Aorta (tissue), 5 donors: ENCODE measurements at regions not wholly inside any gene's neighbourhood (a gene's known extent, or its start where the extent isn't known, plus 50 kb on each side); places are given as distances from the start of the nearest gene placed in this dataset.

Source experiments
- ATAC-seq: fragments of 200-7000 bp; cut with Tn5 transposase; one replicate; pipeline ENCODE4 v1.9.1; 2022; ENCODE audit warnings: moderate library complexity; ENCODE audit not compliant: low FRiP score
- DNase-seq, 2 donors: peaks; one replicate each; pipeline ENCODE4 v3.0.0-alpha.2; 2020
- H3K27ac ChIP-seq, 2 donors: one replicate each; pipeline ENCODE4 v1.5.1; 2013; ENCODE audit warnings: low read length in 2 of 2, mild to moderate bottlenecking in 2 of 2, moderate library complexity in 2 of 2, control low read depth in 1 of 2, inconsistent platforms in 1 of 2, low read depth in 1 of 2
- H3K27me3 ChIP-seq, 2 donors: one replicate each; pipeline ENCODE4 v1.6.1; 2013; ENCODE audit warnings: control low read depth in 1 of 2, low read length in 1 of 2, mild to moderate bottlenecking in 1 of 2, moderate library complexity in 1 of 2; ENCODE audit not compliant: insufficient read depth in 2 of 2, control insufficient read depth in 1 of 2
- H3K36me3 ChIP-seq, 2 donors: one replicate each; pipeline ENCODE4 v1.6.1; 2013; ENCODE audit warnings: control low read depth in 1 of 2, low read length in 1 of 2, mild to moderate bottlenecking in 1 of 2; ENCODE audit not compliant: insufficient read depth in 2 of 2, control insufficient read depth in 1 of 2
- H3K4me1 ChIP-seq, 2 donors: one replicate each; pipeline ENCODE4 v1.6.1; 2013; ENCODE audit warnings: low read length in 2 of 2, control low read depth in 1 of 2, mild to moderate bottlenecking in 1 of 2, moderate library complexity in 1 of 2; ENCODE audit not compliant: insufficient read depth in 2 of 2, control insufficient read depth in 1 of 2
- H3K4me3 ChIP-seq, 2 donors: one replicate each; pipeline ENCODE4 v1.5.1; 2013; ENCODE audit warnings: low read length in 2 of 2, control low read depth in 1 of 2, mild to moderate bottlenecking in 1 of 2
- H3K9me3 ChIP-seq: one replicate; pipeline ENCODE4 v1.6.1; 2013; ENCODE audit warnings: mild to moderate bottlenecking, low read length; ENCODE audit not compliant: control insufficient read depth
- WGBS, 2 donors: extraction: QIAGEN DNeasy Blood & Tissue Kit; methylation state at CpG; one replicate each; pipeline ENCODE4 v1.1.7; 2013; 5-methylcytosine and 5-hydroxymethylcytosine counted together
- intact Hi-C, 2 donors: fragments of 100-400 bp; cut with DNase I; formaldehyde crosslinking; loops; one replicate each; pipeline versions ENCODE4 v1.14.2 to v1.15.0; 2022
- donor health status: healthy with polysubstance abuse.
- donor health status: Bipolar disorder and iron deficiency.
- donor health status: DM: no; HTN: no; CAD: no.
- donor health status: DM: no; HTN: no; CAD: no.
- donor health status: DM: yes; HTN: yes; CAD: no.

- no peaks in the 10 kb centered on the region for H3K9me3 ChIP-seq
- no peak overlapping the region for H3K4me3 ChIP-seq
- H3K27me3 ChIP-seq: no peaks in the 10 kb centered on the region
- no peak for DNase-seq
- H3K36me3 ChIP-seq: no peaks in the 10 kb centered on the region
- WGBS, 2 donors: 95 to 96% methylated on average over 2 of the region's 2 CpGs
- intact Hi-C loops: no loop called here
- H3K27ac ChIP-seq: no peak overlapping the region
- ATAC-seq: no peak
- H3K4me1 ChIP-seq: peaks cover 2 to 12% of the 10 kb centered on the region in 2 donors
These were observed 140.3 kb downstream of the OSR1 start for GRCh38 chr2:19218166-19218565.

DNA sequence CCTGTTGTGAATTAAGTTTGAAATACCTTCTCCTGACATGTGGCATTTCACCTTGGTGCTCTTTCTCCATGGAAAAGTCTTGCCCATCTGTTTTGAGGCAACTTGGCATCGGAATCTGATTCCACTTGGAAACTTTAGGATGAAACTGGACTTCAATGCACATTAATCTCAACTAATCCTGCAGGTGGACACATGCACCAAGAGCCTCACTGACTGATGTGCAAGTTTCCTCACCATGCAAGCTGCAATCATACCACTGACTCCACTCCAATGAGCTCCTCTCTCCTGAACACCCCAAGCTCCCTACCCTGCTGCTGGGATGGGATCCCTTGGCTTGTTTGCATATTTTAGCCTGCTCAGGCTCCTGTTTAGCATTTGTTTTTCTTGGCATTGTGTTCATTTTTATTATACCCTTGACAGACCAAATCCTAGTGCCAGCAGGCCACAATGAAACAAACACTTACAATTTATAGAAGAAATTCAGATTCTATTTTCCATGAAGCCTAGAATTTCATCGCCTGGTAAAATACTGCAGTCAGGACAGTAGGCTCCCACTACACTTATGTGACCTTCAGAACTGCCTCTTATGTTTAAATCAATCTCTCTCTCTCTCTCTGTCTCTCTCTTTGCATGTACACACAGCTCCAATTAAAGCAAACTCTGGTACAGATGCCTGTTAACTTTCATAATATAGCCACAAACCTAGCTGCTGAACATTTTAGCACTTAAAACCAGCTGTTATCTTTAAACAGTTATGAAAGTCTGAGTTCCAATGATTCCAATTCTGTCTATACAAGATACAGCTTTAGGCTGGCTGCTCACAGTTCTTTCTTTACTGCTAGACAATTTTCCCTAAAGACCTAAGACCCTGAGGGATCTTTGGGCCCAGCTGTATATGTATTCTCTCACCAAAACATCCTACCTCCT is 141.5 kb downstream of the OSR1 start:
- 83 to 85% methylated on average over 2 of the region's 2 CpGs for WGBS, 2 donors
- Histone ChIP-seq H3K27ac (no peak overlapping the region), H3K9me3 (peaks cover 2% of the 10 kb centered on the region), H3K4me1 (peaks cover 2 to 12% of the 10 kb centered on the region in 2 donors), H3K27me3 (no peaks in the 10 kb centered on the region), H3K36me3 (no peaks in the 10 kb centered on the region), H3K4me3 (no peak overlapping the region)
- intact Hi-C loops: no loop called here
- DNase-seq: no peak
- no peak for ATAC-seq

GRCh38 chr2:19216238-19216637 is 142.2 kb downstream of the OSR1 start:
- H3K4me1 ChIP-seq: peaks cover 2 to 12% of the 10 kb centered on the region in 2 donors
- peaks cover 2% of the 10 kb centered on the region for H3K9me3 ChIP-seq
- DNase-seq (no peak), ATAC-seq (no peak)
- no peaks in the 10 kb centered on the region for H3K36me3 ChIP-seq
- no peaks in the 10 kb centered on the region for H3K27me3 ChIP-seq
- WGBS, 2 donors: 9 to 24% methylated on average over 2 of the region's 2 CpGs
- no peak overlapping the region for H3K4me3 ChIP-seq
- intact Hi-C loops: no loop called here
- no peak overlapping the region for H3K27ac ChIP-seq

DNA sequence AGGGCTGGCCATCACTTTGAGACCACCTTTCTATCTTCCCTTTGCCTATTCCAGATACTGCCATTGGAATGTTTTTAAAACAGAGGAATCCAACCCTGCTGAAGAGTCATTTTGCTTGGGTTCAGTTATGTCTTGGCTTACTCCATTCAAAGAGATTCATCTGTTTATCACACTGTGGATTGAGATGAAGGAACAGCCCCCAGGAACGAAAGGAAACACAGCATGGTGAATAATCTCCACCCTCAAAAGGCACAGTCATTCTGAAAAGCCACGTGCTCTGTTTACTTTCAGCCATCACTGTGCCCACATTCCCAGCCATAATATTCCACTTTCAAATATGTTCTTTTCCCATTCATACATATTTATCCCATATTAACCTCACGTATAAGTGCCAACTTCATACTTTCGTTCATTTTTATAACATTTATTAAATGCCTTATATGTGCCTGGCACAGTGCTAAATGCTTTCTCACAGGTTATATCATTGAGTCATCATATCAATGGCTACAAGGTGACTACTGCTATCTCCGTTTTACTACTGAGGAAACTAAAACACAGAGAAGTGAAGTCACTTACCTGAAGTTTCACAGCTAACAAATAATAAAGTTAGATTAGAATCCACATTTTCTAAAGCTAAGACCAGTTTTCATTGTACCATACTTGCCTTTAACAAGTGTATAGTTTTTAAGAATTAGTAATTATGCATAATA is 143.6 kb downstream of the OSR1 start:
- ATAC-seq (no peak), DNase-seq (no peak)
- H3K27me3 ChIP-seq: no peaks in the 10 kb centered on the region
- H3K4me3 ChIP-seq: no peak overlapping the region
- H3K36me3 ChIP-seq: no peaks in the 10 kb centered on the region
- peaks cover 2% of the 10 kb centered on the region for H3K9me3 ChIP-seq
- peaks cover 2 to 12% of the 10 kb centered on the region in 2 donors for H3K4me1 ChIP-seq
- intact Hi-C loops: no loop called here
- no peak overlapping the region for H3K27ac ChIP-seq
- 89 to 91% methylated on average over 5 of the region's 5 CpGs for WGBS, 2 donors

DNA sequence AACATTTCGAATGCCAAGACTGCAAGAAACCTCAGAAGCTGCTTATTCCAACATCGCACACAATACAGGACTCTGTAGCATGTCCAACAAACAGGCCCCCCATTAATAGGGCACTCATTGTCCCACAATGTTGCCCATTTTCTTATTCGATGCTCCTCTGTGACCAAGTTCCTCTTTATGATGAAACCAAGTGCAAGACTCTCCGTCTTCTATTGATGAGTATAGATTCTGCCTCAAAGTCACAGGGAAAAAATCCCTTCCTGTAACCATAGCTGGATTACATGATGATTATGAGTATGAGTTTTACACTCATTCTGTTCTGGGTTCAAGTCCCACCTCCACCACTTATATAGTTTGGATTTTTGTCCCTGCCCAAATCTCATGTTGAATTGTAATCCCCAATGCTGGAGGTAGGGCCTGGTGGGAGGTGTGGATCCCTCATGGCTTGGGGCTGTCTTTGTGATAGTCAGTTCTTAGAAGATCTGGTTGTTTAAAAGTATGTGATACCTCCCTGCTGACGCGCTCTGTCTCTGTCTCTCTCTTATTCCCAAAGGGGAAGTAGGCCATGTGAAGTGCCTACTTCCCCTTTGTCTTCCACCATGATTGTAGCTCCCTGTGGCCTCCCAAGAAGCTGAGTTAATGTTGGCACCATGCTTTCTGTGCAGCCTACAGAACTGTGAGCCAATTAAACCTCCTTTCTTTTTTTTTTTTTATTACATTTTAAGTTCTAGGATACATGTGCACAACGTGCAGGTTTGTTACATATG is 148.7 kb downstream of the OSR1 start:
- ATAC-seq (no peak), DNase-seq (no peak)
- peaks cover 2% of the 10 kb centered on the region for H3K9me3 ChIP-seq
- no peaks in the 10 kb centered on the region for H3K36me3 ChIP-seq
- WGBS, 2 donors: 96 to 97% methylated on average over 7 of the region's 7 CpGs
- H3K4me3 ChIP-seq: no peak overlapping the region
- H3K27me3 ChIP-seq: no peaks in the 10 kb centered on the region
- H3K4me1 ChIP-seq: no peaks in the 10 kb centered on the region
- intact Hi-C loops: no loop called here
- H3K27ac ChIP-seq: no peak overlapping the region

GRCh38 chr2:19208479-19209199 is 149.8 kb downstream of the OSR1 start:
- H3K36me3 ChIP-seq: no peaks in the 10 kb centered on the region
- H3K4me3 ChIP-seq: no peak overlapping the region
- 90 to 91% methylated on average over 4 of the region's 4 CpGs for WGBS, 2 donors
- no peak overlapping the region for H3K27ac ChIP-seq
- H3K27me3 ChIP-seq: no peaks in the 10 kb centered on the region
- no peaks in the 10 kb centered on the region for H3K4me1 ChIP-seq
- DNase-seq (no peak), ATAC-seq (no peak)
- intact Hi-C loops: no loop called here
- peaks cover 2% of the 10 kb centered on the region for H3K9me3 ChIP-seq

DNA sequence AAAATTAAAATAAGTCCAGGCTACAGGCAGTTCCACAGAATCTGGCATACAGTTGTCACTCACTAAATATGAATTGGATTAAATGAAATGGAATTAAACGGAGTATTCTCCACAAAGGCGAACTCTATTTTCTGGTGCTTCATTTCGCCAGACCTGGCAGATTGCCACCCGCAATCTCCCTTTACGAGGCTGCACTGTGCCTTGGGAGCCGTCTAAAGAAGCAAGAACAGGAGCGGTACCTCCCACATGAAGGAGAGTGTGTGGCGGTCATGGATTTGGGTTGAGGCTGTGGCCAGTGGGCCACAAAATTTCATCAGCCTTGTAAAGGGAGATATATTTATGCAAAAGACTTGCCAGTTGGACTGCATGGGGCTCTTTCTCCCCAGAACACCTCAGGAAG is 151.0 kb downstream of the OSR1 start:
- Histone ChIP-seq H3K27me3 (no peaks in the 10 kb centered on the region), H3K9me3 (no peaks in the 10 kb centered on the region), H3K4me3 (no peak overlapping the region), H3K4me1 (no peaks in the 10 kb centered on the region), H3K27ac (no peak overlapping the region), H3K36me3 (no peaks in the 10 kb centered on the region)
- no peak for ATAC-seq
- no peak for DNase-seq
- intact Hi-C loops: no loop called here
- 81 to 93% methylated on average over 8 of the region's 8 CpGs for WGBS, 2 donors

DNA sequence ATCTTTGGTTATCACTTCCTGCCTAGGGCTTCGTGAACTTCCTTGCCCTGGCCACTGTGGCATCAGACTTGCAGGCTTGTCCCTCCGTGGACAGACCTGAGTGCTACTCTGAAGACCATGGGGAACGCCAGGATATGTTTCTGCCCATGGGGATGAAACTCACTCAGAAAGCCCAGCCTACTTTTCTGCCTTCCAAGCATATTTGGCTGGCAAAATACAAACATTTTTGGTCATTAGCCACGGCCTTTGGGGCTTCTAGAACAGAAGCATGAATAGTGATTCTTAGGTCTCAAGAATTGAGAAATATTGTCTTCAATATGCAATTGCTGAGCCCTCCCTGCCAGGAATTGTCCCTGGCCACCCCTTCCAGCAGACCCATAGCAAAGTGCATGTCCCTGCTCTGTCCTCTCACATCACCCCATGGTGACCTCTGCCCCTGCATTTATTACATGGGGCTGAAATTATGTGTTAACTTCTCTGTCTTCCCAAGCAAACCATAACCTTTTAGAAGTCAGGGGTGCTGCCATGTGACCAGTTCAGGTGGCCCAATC is 152.4 kb downstream of the OSR1 start:
- no peaks in the 10 kb centered on the region for H3K4me1 ChIP-seq
- no peaks in the 10 kb centered on the region for H3K9me3 ChIP-seq
- intact Hi-C loops: no loop called here
- ATAC-seq: no peak
- DNase-seq: no peak
- H3K27ac ChIP-seq: no peak overlapping the region
- no peaks in the 10 kb centered on the region for H3K36me3 ChIP-seq
- H3K4me3 ChIP-seq: no peak overlapping the region
- 80 to 81% methylated on average over 4 of the region's 4 CpGs for WGBS, 2 donors
- no peaks in the 10 kb centered on the region for H3K27me3 ChIP-seq
